ENCODE measurements at regions not wholly inside any gene's neighbourhood (a gene's known extent, or its start where the extent isn't known, plus 50 kb on each side); places are given as distances from the start of the nearest gene placed in this dataset.

DNA sequence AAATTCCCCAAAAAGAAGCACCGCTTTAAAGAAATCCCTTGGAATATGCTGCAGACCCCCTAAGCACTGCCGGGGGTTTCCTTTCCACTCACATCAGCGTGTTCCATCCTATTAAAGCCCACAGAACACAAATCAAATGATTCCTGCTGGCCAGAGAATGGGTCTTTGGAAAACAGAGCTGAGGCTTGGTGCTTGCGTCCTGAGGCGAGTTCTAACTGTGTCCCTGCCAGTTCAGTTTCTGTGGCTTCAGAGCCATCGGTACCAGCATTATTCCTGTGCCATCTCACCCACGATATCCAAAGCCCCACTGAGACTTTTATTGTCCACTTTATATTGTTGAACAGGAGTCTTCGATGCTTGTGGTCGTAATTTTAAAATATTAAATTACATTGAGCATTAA lies 142.0 kb upstream of the SYT13 start:
- Histone ChIP-seq H3K9me3 (ENCODE audit: insufficient read depth, low read length) (no peaks in the 10 kb centered on the region), H3K27me3 (ENCODE audit: low read depth, low read length) (peaks cover 48% of the 10 kb centered on the region), H3K4me2 (ENCODE audit: low read length) (no peak overlapping the region), H3K4me1 (ENCODE audit: low read length) (no peaks in the 10 kb centered on the region), H3K9ac (ENCODE audit: low read length) (no peak overlapping the region), H4K20me1 (ENCODE audit: insufficient read depth, low read length) (no peaks in the 10 kb centered on the region), H3K4me3 (ENCODE audit: low read length) (no peak overlapping the region), H3K79me2 (ENCODE audit: low read length) (no peaks in the 10 kb centered on the region), H3K36me3 (replicated peaks; ENCODE audit: low read depth, low read length) (no peaks in the 10 kb centered on the region), H2AFZ (ENCODE audit: low read depth, low read length) (no peak overlapping the region), H3K27ac (ENCODE audit: low read length) (no peak overlapping the region)
- TF ChIP-seq, protein P1, sequence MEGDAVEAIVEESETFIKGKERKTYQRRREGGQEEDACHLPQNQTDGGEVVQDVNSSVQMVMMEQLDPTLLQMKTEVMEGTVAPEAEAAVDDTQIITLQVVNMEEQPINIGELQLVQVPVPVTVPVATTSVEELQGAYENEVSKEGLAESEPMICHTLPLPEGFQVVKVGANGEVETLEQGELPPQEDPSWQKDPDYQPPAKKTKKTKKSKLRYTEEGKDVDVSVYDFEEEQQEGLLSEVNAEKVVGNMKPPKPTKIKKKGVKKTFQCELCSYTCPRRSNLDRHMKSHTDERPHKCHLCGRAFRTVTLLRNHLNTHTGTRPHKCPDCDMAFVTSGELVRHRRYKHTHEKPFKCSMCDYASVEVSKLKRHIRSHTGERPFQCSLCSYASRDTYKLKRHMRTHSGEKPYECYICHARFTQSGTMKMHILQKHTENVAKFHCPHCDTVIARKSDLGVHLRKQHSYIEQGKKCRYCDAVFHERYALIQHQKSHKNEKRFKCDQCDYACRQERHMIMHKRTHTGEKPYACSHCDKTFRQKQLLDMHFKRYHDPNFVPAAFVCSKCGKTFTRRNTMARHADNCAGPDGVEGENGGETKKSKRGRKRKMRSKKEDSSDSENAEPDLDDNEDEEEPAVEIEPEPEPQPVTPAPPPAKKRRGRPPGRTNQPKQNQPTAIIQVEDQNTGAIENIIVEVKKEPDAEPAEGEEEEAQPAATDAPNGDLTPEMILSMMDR (IDR thresholded peaks at IDR 0.05; ENCODE audit: low read depth, low read length): no peak
- TF ChIP-seq EZH2phosphoT487 (IDR thresholded peaks at IDR 0.05; ENCODE audit: low read depth): no peak

DNA sequence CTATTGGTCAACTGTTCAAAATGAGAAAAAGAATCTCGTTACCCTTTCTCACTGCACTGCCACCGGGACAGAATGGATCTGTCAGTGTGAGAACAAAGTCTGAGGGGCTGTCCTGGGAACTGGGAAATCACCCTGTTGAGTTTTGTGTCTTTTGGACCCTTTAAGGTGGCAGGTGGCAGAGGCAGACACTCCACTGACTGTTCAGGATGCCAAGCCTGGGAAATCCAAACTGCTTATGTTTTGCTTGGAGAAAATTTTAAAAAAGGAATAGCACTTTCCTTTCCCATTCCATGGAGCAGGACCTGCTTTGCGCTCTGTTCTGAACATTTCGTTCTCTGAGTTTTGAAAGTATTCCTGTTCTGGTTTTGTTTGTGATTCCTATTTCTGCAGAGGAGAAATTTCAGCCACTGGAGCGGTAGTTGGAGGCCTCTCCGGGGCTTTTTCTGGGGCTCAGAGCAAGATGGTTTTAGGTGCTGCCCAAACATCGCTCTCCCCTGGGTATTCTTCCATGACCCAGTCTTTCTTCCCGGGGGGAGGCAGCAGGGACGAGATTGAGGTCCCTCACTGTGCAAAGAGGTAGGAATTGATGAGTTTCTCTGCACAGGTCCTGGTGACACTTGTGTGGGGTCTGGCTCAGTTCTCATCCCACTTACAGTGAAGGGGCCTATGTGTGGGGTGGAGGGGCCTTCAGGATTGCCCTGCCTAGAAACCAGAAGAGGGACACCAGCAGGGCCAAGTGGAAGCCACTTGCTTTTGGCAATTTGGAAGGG lies 138.5 kb upstream of the SYT13 start:
- H3K9me3 ChIP-seq (ENCODE audit: insufficient read depth, low read length): no peaks in the 10 kb centered on the region
- H3K4me2 ChIP-seq (ENCODE audit: low read length): no peak overlapping the region
- no peaks in the 10 kb centered on the region for H3K4me1 ChIP-seq (ENCODE audit: low read length)
- H3K36me3 ChIP-seq (replicated peaks; ENCODE audit: low read depth, low read length): no peaks in the 10 kb centered on the region
- no peaks in the 10 kb centered on the region for H4K20me1 ChIP-seq (ENCODE audit: insufficient read depth, low read length)
- no peaks in the 10 kb centered on the region for H3K79me2 ChIP-seq (ENCODE audit: low read length)
- H3K4me3 ChIP-seq (ENCODE audit: low read length): no peak overlapping the region
- no peak overlapping the region for H3K27ac ChIP-seq (ENCODE audit: low read length)
- TF ChIP-seq EZH2phosphoT487 (IDR thresholded peaks at IDR 0.05; ENCODE audit: low read depth): no peak
- TF ChIP-seq, protein P1 (IDR thresholded peaks at IDR 0.05; ENCODE audit: low read depth, low read length): no peak
- H3K9ac ChIP-seq (ENCODE audit: low read length): no peak overlapping the region
- H3K27me3 ChIP-seq (ENCODE audit: low read depth, low read length): peaks cover 40% of the 10 kb centered on the region
- H2AFZ ChIP-seq (ENCODE audit: low read depth, low read length): no peak overlapping the region

DNA sequence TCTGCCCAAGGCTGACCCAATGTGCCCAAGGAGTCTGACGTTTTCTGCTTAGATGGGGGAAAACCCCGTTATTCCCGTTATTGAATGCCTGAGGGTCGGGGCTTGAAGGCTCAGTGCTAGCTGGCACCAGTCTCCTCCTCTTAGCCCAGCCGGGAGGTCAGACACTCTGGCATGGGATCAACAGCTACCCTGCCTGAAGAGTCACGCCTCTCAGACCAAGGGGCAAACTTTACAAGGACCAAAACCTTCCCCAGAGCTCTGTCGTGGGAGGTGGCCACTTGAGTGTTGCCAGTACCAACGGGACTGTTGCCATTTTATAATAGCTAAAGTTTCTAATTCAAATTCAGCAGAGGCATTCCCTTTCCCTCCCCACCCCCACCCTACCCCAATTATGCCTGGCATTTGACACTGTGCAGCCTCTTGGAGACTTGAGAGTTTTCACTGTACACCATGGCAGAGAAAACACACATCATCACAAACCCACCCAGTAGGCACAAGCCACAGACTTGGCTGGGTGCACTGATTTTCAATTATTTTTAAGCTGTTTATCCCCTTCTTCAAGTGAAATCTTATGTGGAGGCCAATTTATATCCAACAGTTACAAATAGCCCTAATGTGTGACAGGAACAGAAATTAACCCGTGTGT lies 137.5 kb upstream of the SYT13 start:
- no peaks in the 10 kb centered on the region for H3K79me2 ChIP-seq (ENCODE audit: low read length)
- no peaks in the 10 kb centered on the region for H3K4me1 ChIP-seq (ENCODE audit: low read length)
- H3K27me3 ChIP-seq (ENCODE audit: low read depth, low read length): peaks cover 35% of the 10 kb centered on the region
- no peak overlapping the region for H3K9ac ChIP-seq (ENCODE audit: low read length)
- no peak overlapping the region for H3K4me3 ChIP-seq (ENCODE audit: low read length)
- H4K20me1 ChIP-seq (ENCODE audit: insufficient read depth, low read length): no peaks in the 10 kb centered on the region
- H2AFZ ChIP-seq (ENCODE audit: low read depth, low read length): no peak overlapping the region
- no peaks in the 10 kb centered on the region for H3K36me3 ChIP-seq (replicated peaks; ENCODE audit: low read depth, low read length)
- H3K27ac ChIP-seq (ENCODE audit: low read length): no peak overlapping the region
- H3K9me3 ChIP-seq (ENCODE audit: insufficient read depth, low read length): 0 out of 2 replicates have a peak, but pooled peaks cover 3% of the 10 kb centered on the region
- no peak overlapping the region for H3K4me2 ChIP-seq (ENCODE audit: low read length)
- TF ChIP-seq, protein P1 (IDR thresholded peaks at IDR 0.05; ENCODE audit: low read depth, low read length): no peak
- TF ChIP-seq EZH2phosphoT487 (IDR thresholded peaks at IDR 0.05; ENCODE audit: low read depth): no peak

DNA sequence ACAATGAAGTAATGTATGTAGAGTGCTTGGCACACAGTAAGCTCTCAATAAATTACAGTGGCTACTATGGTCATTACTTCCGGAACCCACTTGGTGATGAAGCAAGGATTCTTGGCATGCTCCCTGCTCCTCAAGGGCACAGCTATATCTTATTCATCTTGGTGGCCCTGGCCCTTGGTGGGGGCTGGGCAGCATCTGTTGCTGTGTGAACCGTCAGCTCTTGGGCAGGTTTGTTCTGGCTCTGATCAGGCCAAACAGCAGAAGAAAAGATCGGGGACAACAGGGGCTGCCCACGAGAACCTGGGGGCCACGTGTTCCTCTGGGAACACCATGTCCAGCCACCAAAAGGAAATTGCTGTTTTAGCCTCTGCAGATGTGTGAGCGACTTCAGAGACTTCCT lies 136.9 kb upstream of the SYT13 start:
- TF ChIP-seq EZH2phosphoT487 (IDR thresholded peaks at IDR 0.05; ENCODE audit: low read depth): no peak
- TF ChIP-seq, protein P1 (IDR thresholded peaks at IDR 0.05; ENCODE audit: low read depth, low read length): no peak
- Histone ChIP-seq H3K9ac (ENCODE audit: low read length) (no peak overlapping the region), H3K36me3 (replicated peaks; ENCODE audit: low read depth, low read length) (no peaks in the 10 kb centered on the region), H3K27me3 (ENCODE audit: low read depth, low read length) (peaks cover 29% of the 10 kb centered on the region), H3K4me1 (ENCODE audit: low read length) (no peaks in the 10 kb centered on the region), H3K4me3 (ENCODE audit: low read length) (no peak overlapping the region), H3K27ac (ENCODE audit: low read length) (no peak overlapping the region), H4K20me1 (ENCODE audit: insufficient read depth, low read length) (no peaks in the 10 kb centered on the region), H3K9me3 (ENCODE audit: insufficient read depth, low read length) (0 out of 2 replicates have a peak, but pooled peaks cover 3% of the 10 kb centered on the region), H2AFZ (ENCODE audit: low read depth, low read length) (no peak overlapping the region), H3K79me2 (ENCODE audit: low read length) (no peaks in the 10 kb centered on the region), H3K4me2 (ENCODE audit: low read length) (no peak overlapping the region)

Measured in OCI-LY3 (cell line).